ENCODE measurements at regions not wholly inside any gene's neighbourhood (a gene's known extent, or its start where the extent isn't known, plus 50 kb on each side); places are given as distances from the start of the nearest gene placed in this dataset.

DNA sequence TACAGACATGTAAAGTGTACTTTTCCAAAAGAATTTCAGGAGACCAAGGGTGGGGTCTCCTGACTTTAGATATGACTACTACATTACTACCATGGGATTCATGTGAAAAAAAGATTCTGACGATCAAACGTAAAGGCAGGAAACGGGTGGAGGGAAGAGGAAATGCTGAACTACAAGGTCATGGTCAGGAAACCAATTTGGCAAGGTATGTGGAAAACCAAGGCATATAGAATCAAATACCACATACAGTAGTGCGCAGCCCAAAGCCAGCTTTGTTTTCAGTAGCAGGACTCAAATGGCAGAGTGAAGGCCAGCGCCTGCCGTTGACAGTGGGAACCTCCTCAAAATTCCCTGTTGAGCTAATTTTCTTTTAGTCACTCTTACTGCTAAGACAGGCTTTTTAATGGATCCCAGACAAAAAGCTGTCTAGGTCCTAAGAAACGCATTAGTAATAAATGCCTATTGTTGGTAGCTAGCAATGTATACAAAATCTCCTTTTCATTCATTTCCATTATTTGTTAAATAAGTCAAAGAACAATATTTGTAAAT lies 57.6 kb upstream of the SERTAD2 start:
- Histone ChIP-seq H3K36me3 (no peaks in the 10 kb centered on the region), H3K9me3 (no peaks in the 10 kb centered on the region), H3K4me3 (no peak overlapping the region), H3K4me1 (no peaks in the 10 kb centered on the region), H3K27ac (no peak overlapping the region), H3K27me3 (no peaks in the 10 kb centered on the region)
- no peak for DNase-seq
- intact Hi-C loops (cut with DNase I; ENCODE audit: low total_unique reads) (no loop called here), in situ Hi-C loops (cut with MboI; ENCODE audit: low pct_ligation_motif_present in 1 of 4, low pct_unique_long_range_greater_than_20kb in 1 of 4, low sequenced_read_pairs in 3 of 4) (no loop called here)
- 74 to 77% methylated on average over 4 to 7 of the region's 7 CpGs for WGBS, 2 donors (ENCODE audit: low coverage in 1 of 2)
- TF ChIP-seq, protein P1, sequence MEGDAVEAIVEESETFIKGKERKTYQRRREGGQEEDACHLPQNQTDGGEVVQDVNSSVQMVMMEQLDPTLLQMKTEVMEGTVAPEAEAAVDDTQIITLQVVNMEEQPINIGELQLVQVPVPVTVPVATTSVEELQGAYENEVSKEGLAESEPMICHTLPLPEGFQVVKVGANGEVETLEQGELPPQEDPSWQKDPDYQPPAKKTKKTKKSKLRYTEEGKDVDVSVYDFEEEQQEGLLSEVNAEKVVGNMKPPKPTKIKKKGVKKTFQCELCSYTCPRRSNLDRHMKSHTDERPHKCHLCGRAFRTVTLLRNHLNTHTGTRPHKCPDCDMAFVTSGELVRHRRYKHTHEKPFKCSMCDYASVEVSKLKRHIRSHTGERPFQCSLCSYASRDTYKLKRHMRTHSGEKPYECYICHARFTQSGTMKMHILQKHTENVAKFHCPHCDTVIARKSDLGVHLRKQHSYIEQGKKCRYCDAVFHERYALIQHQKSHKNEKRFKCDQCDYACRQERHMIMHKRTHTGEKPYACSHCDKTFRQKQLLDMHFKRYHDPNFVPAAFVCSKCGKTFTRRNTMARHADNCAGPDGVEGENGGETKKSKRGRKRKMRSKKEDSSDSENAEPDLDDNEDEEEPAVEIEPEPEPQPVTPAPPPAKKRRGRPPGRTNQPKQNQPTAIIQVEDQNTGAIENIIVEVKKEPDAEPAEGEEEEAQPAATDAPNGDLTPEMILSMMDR (IDR thresholded peaks at IDR 0.05): no peak
- no peak for TF ChIP-seq POLR2AphosphoS5 (IDR thresholded peaks at IDR 0.05)
- TF ChIP-seq POLR2A (IDR thresholded peaks at IDR 0.05): no peak
- TF ChIP-seq EP300 (IDR thresholded peaks at IDR 0.05; ENCODE audit: low read depth): no peak

DNA sequence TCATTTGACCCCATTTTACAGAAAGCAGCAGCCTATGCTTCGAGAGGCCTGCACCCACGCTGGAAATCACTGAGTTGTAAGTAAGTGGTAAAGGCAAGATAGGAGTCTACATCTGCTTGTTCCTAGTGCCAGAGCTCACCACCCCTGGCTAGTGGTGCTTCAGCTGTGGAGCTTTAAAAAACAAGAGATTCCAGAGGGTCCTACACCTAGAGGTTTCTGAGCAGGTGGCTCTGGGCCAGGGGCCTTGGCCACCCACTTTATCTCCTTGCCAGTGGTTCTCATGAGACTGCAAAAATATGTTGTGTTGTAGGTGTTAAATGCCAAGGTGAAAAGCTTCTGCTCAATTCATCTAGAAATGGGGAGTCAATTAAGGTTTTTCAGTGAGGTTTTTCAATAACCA lies 60.0 kb upstream of the SERTAD2 start:
- Histone ChIP-seq H3K9me3 (no peaks in the 10 kb centered on the region), H3K4me1 (peaks cover 0 to 7% (median 0%) of the 10 kb centered on the region in 4 donors), H3K27ac (no peak overlapping the region), H3K36me3 (no peaks in the 10 kb centered on the region), H3K4me3 (no peak overlapping the region), H3K27me3 (no peaks in the 10 kb centered on the region)
- in situ Hi-C loops (cut with MboI; ENCODE audit: low pct_ligation_motif_present in 1 of 4, low pct_unique_long_range_greater_than_20kb in 1 of 4, low sequenced_read_pairs in 3 of 4): no loop called here
- DNase-seq: no peak
- WGBS, 2 donors (ENCODE audit: low coverage in 1 of 2): 80 to 94% methylated on average over 1 to 2 of the region's 2 CpGs
- intact Hi-C loops (cut with DNase I; ENCODE audit: low total_unique reads): no loop called here
- TF ChIP-seq POLR2AphosphoS5 (IDR thresholded peaks at IDR 0.05): no peak
- TF ChIP-seq, protein P1 (IDR thresholded peaks at IDR 0.05): no peak
- no peak for TF ChIP-seq POLR2A (IDR thresholded peaks at IDR 0.05)
- TF ChIP-seq EP300 (IDR thresholded peaks at IDR 0.05; ENCODE audit: low read depth): no peak

DNA sequence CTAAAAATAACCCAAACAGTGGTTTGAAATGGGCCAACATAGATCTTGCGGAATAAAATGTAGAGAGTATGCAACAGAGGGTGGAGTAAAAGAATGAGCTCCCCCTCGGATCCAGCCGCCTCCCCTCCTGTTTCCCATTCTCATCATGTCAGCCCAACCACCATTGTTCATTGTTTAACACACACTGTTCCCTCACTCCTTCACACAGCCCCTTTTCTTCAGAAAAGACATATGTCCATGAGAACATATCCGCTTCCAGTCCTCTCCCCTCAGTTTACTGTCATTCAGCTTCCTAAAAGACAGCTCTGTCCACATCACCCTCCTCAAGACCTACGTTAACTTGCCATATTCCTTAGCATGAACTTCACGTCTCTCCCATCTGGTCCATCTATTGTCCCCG lies 62.9 kb upstream of the SERTAD2 start:
- H3K27ac ChIP-seq: no peak overlapping the region
- in situ Hi-C loops (cut with MboI; ENCODE audit: low pct_ligation_motif_present in 1 of 4, low pct_unique_long_range_greater_than_20kb in 1 of 4, low sequenced_read_pairs in 3 of 4): no loop called here
- H3K4me1 ChIP-seq: peaks cover 0 to 7% (median 0%) of the 10 kb centered on the region in 4 donors
- no peaks in the 10 kb centered on the region for H3K36me3 ChIP-seq
- H3K9me3 ChIP-seq: no peaks in the 10 kb centered on the region
- no peaks in the 10 kb centered on the region for H3K27me3 ChIP-seq
- intact Hi-C loops (cut with DNase I; ENCODE audit: low total_unique reads): no loop called here
- 92 to 98% methylated on average over 5 to 7 of the region's 7 CpGs for WGBS, 2 donors (ENCODE audit: low coverage in 1 of 2)
- no peak overlapping the region for H3K4me3 ChIP-seq
- DNase-seq: no peak
- TF ChIP-seq POLR2A (IDR thresholded peaks at IDR 0.05): no peak
- TF ChIP-seq, protein P1 (IDR thresholded peaks at IDR 0.05): no peak
- TF ChIP-seq POLR2AphosphoS5 (IDR thresholded peaks at IDR 0.05): no peak
- no peak for TF ChIP-seq EP300 (IDR thresholded peaks at IDR 0.05; ENCODE audit: low read depth)

DNA sequence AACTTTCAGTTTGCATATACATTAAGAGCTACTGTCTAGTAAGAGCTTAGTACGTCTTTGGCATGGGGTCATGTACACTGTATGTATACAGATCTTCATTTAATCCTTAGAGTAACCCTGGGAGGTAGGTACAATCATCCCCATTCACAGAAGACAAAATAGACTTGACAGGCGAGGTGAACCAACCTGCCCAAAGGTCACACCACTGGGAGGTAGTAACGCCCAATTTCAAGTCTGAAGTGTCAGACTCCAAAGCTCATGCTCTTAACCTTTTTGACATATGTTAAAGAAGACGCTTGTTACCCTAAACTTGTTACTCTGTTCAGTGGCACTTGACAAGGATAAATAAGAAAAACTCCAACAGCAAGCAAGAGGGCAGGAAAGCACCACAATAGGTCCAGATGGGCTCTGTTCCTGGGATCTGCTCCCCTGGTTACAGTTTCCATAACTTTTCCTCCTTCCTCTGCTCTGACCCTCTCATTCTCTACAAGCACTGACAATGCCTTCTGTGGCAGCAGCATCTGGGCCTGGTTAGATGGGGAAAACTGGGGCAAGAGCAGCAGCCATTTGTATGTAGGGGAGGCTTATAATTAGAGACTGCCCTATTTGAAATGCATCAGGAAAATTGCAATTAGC lies 64.7 kb upstream of the SERTAD2 start:
- 67 to 68% methylated on average over 1 to 4 of the region's 4 CpGs for WGBS, 2 donors (ENCODE audit: low coverage in 1 of 2)
- H3K4me1 ChIP-seq: peaks cover 0 to 7% (median 0%) of the 10 kb centered on the region in 4 donors

More for the DNA sequence above, 64.7 kb upstream of the SERTAD2 start:
- intact Hi-C loops (cut with DNase I; ENCODE audit: low total_unique reads): no loop called here
- Histone ChIP-seq H3K27me3 (no peaks in the 10 kb centered on the region), H3K4me3 (no peak overlapping the region), H3K36me3 (no peaks in the 10 kb centered on the region), H3K27ac (no peak overlapping the region), H3K9me3 (no peaks in the 10 kb centered on the region)
- DNase-seq: no peak
- TF ChIP-seq, protein P1 (IDR thresholded peaks at IDR 0.05): no peak
- no peak for TF ChIP-seq POLR2AphosphoS5 (IDR thresholded peaks at IDR 0.05)
- no peak for TF ChIP-seq POLR2A (IDR thresholded peaks at IDR 0.05)
- TF ChIP-seq EP300 (IDR thresholded peaks at IDR 0.05; ENCODE audit: low read depth): no peak
- in situ Hi-C loops (cut with MboI; ENCODE audit: low pct_ligation_motif_present in 1 of 4, low pct_unique_long_range_greater_than_20kb in 1 of 4, low sequenced_read_pairs in 3 of 4): no loop called here

Data from transverse colon (tissue), 4 donors.